Uterus (tissue), 2 donors: ENCODE measurements at regions not wholly inside any gene's neighbourhood (a gene's known extent, or its start where the extent isn't known, plus 50 kb on each side); places are given as distances from the start of the nearest gene placed in this dataset.

Experiments
- CTCF ChIP-seq, 4 experiments: fragments of 200-600 bp in 2 of 4; fragments of 450-650 bp in 2 of 4; sonication (generic) in 2 of 4; IDR thresholded peaks; one replicate each; pipeline ENCODE4 v1.5.1; 2016 to 2019; ENCODE audit warnings: antibody characterized with exemption in 4 of 4, mild to moderate bottlenecking in 2 of 4, moderate library complexity in 1 of 4
- POLR2A ChIP-seq, 2 donors: fragments of 450-650 bp; IDR thresholded peaks; one replicate each; pipeline ENCODE4 v1.6.1; 2016; ENCODE audit warnings: antibody characterized with exemption in 2 of 2, mild to moderate bottlenecking in 1 of 2, moderate library complexity in 1 of 2

- TF ChIP-seq CTCF (IDR thresholded peaks at IDR 0.05): no peak
- TF ChIP-seq POLR2A (IDR thresholded peaks at IDR 0.05): no peak
Measured at GRCh38 chr6:5850848-5851255, 155.9 kb downstream of the NRN1 start.
